IPS-20b (cell line): ENCODE measurements at regions not wholly inside any gene's neighbourhood (a gene's known extent, or its start where the extent isn't known, plus 50 kb on each side); places are given as distances from the start of the nearest gene placed in this dataset.

ENCODE experiments used
- H3K27ac ChIP-seq: one replicate; pipeline ENCODE4 v1.5.1; 2013; ENCODE audit warnings: low read length
- H3K27me3 ChIP-seq: 2 replicates; pipeline ENCODE4 v1.6.1; 2013; ENCODE audit warnings: mild to moderate bottlenecking, low read length, inconsistent platforms; ENCODE audit not compliant: insufficient read depth
- H3K36me3 ChIP-seq: 2 replicates; pipeline ENCODE4 v1.6.1; 2013; ENCODE audit warnings: low read depth, mild to moderate bottlenecking, inconsistent platforms, low read length, moderate library complexity; ENCODE audit not compliant: insufficient read depth
- H3K4me1 ChIP-seq: 2 replicates; pipeline ENCODE4 v1.6.1; 2013; ENCODE audit warnings: mild to moderate bottlenecking, control low read depth, inconsistent platforms, low read length, moderate library complexity; ENCODE audit not compliant: insufficient read depth
- H3K4me3 ChIP-seq: 2 replicates; pipeline ENCODE4 v1.5.1; 2013; ENCODE audit warnings: mild to moderate bottlenecking, low read length, inconsistent platforms
- H3K9ac ChIP-seq: 2 replicates; pipeline ENCODE4 v1.6.1; 2013; ENCODE audit warnings: low read depth, mild to moderate bottlenecking, inconsistent platforms, low read length, moderate library complexity
- H3K9me3 ChIP-seq: 2 replicates; pipeline ENCODE4 v1.6.1; 2013; ENCODE audit warnings: mild to moderate bottlenecking, low read depth, low read length, inconsistent platforms; ENCODE audit not compliant: insufficient read depth

- no peak overlapping the region for H3K4me3 ChIP-seq
- no peak overlapping the region for H3K27ac ChIP-seq
- no peaks in the 10 kb centered on the region for H3K9me3 ChIP-seq
- no peaks in the 10 kb centered on the region for H3K36me3 ChIP-seq
- peaks cover 12% of the 10 kb centered on the region for H3K4me1 ChIP-seq
- H3K27me3 ChIP-seq, result no peaks in the 10 kb centered on the region
- no peak overlapping the region for H3K9ac ChIP-seq
These were observed 163.2 kb downstream of the FAT3 start for GRCh38 chr11:92387859-92388258.

- H3K27me3 ChIP-seq, result no peaks in the 10 kb centered on the region
- H3K36me3 ChIP-seq, result no peaks in the 10 kb centered on the region
- no peak overlapping the region for H3K9ac ChIP-seq
- no peak overlapping the region for H3K4me3 ChIP-seq
- peaks cover 12% of the 10 kb centered on the region for H3K4me1 ChIP-seq
- no peak overlapping the region for H3K27ac ChIP-seq
- no peaks in the 10 kb centered on the region for H3K9me3 ChIP-seq
These were observed 163.8 kb downstream of the FAT3 start for GRCh38 chr11:92388380-92388779.

GRCh38 chr11:92390783-92391182, 166.2 kb downstream of the FAT3 start:
- Histone ChIP-seq H3K4me3 (no peak overlapping the region), H3K9me3 (no peaks in the 10 kb centered on the region), H3K27ac (no peak overlapping the region), H3K27me3 (no peaks in the 10 kb centered on the region), H3K4me1 (no peaks in the 10 kb centered on the region), H3K36me3 (no peaks in the 10 kb centered on the region), H3K9ac (no peak overlapping the region)

- H3K9ac ChIP-seq, result no peak overlapping the region
- no peak overlapping the region for H3K4me3 ChIP-seq
- no peaks in the 10 kb centered on the region for H3K36me3 ChIP-seq
- no peaks in the 10 kb centered on the region for H3K4me1 ChIP-seq
- no peaks in the 10 kb centered on the region for H3K9me3 ChIP-seq
- H3K27me3 ChIP-seq, result no peaks in the 10 kb centered on the region
- H3K27ac ChIP-seq, result no peak overlapping the region
These were observed 166.7 kb downstream of the FAT3 start for GRCh38 chr11:92391364-92391763.

- no peak overlapping the region for H3K9ac ChIP-seq
- no peak overlapping the region for H3K27ac ChIP-seq
- H3K27me3 ChIP-seq, result no peaks in the 10 kb centered on the region
These were observed 167.2 kb downstream of the FAT3 start for GRCh38 chr11:92391808-92392207.

GRCh38 chr11:92393218-92393617, 168.6 kb downstream of the FAT3 start:
- no peak overlapping the region for H3K9ac ChIP-seq
- H3K4me1 ChIP-seq, result peaks cover 6% of the 10 kb centered on the region; the same call in 1 of the 2 replicates
- H3K27me3 ChIP-seq, result no peaks in the 10 kb centered on the region
- no peak overlapping the region for H3K4me3 ChIP-seq
- no peak overlapping the region for H3K27ac ChIP-seq
- H3K36me3 ChIP-seq, result no peaks in the 10 kb centered on the region
- H3K9me3 ChIP-seq, result no peaks in the 10 kb centered on the region

More at GRCh38 chr11:92391808-92392207, 167.2 kb downstream of the FAT3 start:
- Histone ChIP-seq H3K4me1 (no peaks in the 10 kb centered on the region), H3K4me3 (no peak overlapping the region), H3K9me3 (no peaks in the 10 kb centered on the region), H3K36me3 (no peaks in the 10 kb centered on the region)

GRCh38 chr11:92396133-92396532, 171.5 kb downstream of the FAT3 start:
- no peaks in the 10 kb centered on the region for H3K36me3 ChIP-seq
- no peak overlapping the region for H3K27ac ChIP-seq
- H3K27me3 ChIP-seq, result no peaks in the 10 kb centered on the region
- no peak overlapping the region for H3K4me3 ChIP-seq
- peaks cover 10% of the 10 kb centered on the region; the same call in 1 of the 2 replicates for H3K4me1 ChIP-seq
- no peak overlapping the region for H3K9ac ChIP-seq
- H3K9me3 ChIP-seq, result no peaks in the 10 kb centered on the region

GRCh38 chr11:92397221-92397755, 172.7 kb downstream of the FAT3 start:
- no peaks in the 10 kb centered on the region for H3K36me3 ChIP-seq
- no peak overlapping the region for H3K4me3 ChIP-seq
- no peaks in the 10 kb centered on the region for H3K9me3 ChIP-seq
- H3K4me1 ChIP-seq, result peaks cover 16% of the 10 kb centered on the region; the same call in 1 of the 2 replicates
- H3K27me3 ChIP-seq, result no peaks in the 10 kb centered on the region
- no peak overlapping the region for H3K27ac ChIP-seq
- no peak overlapping the region for H3K9ac ChIP-seq

- Histone ChIP-seq H3K27me3 (no peaks in the 10 kb centered on the region), H3K27ac (no peak overlapping the region), H3K4me3 (no peak overlapping the region), H3K36me3 (no peaks in the 10 kb centered on the region), H3K4me1 (peaks cover 16% of the 10 kb centered on the region; the same call in 1 of the 2 replicates), H3K9ac (no peak overlapping the region), H3K9me3 (no peaks in the 10 kb centered on the region)
These were observed 175.1 kb downstream of the FAT3 start for GRCh38 chr11:92399705-92400104.

GRCh38 chr11:92401520-92401919, 176.9 kb downstream of the FAT3 start:
- Histone ChIP-seq H3K36me3 (no peaks in the 10 kb centered on the region), H3K4me3 (no peak overlapping the region), H3K9ac (no peak overlapping the region), H3K9me3 (no peaks in the 10 kb centered on the region), H3K4me1 (peaks cover 21% of the 10 kb centered on the region), H3K27ac (peak overlapping the region; percentile 67), H3K27me3 (no peaks in the 10 kb centered on the region)

- Histone ChIP-seq H3K36me3 (no peaks in the 10 kb centered on the region), H3K4me1 (peaks cover 34% of the 10 kb centered on the region), H3K27me3 (no peaks in the 10 kb centered on the region), H3K27ac (no peak overlapping the region), H3K9ac (peak overlapping the region; percentile 4; the same call in 1 of the 2 replicates), H3K9me3 (no peaks in the 10 kb centered on the region), H3K4me3 (no peak overlapping the region; the same call in 1 of the 2 replicates)
These were observed 181.9 kb downstream of the FAT3 start for GRCh38 chr11:92406472-92406871.

- no peak overlapping the region for H3K4me3 ChIP-seq
- H3K27ac ChIP-seq, result no peak overlapping the region
- H3K9ac ChIP-seq, result no peak overlapping the region
- H3K36me3 ChIP-seq, result no peaks in the 10 kb centered on the region
- H3K4me1 ChIP-seq, result peaks cover 34% of the 10 kb centered on the region
- H3K27me3 ChIP-seq, result no peaks in the 10 kb centered on the region
- H3K9me3 ChIP-seq, result no peaks in the 10 kb centered on the region
These were observed 184.7 kb downstream of the FAT3 start for GRCh38 chr11:92409355-92409754.
